ENCODE measurements at regions not wholly inside any gene's neighbourhood (a gene's known extent, or its start where the extent isn't known, plus 50 kb on each side); places are given as distances from the start of the nearest gene placed in this dataset.
A peak's percentile ranks its signal among the peaks of the same experiment; 100 is the strongest.
"Not testable (repeated sequence)": the region's sequence is repeated elsewhere in the genome, so short reads cannot be mapped to it uniquely, and the experiment has no call there.

GRCh38 chr6:114995526-114995925, 652.7 kb upstream of the HS3ST5 start:
- DNase-seq (ENCODE audit: low read depth in 4 of 4, low spot score in 3 of 4) = peak in 2 of 4 donors; percentile 5 to 39

- no peak for DNase-seq (ENCODE audit: low read depth in 4 of 4, low spot score in 3 of 4)
Observed at GRCh38 chr6:114989279-114989964, 646.6 kb upstream of the HS3ST5 start.

GRCh38 chr6:114987281-114987680, 644.5 kb upstream of the HS3ST5 start:
- DNase-seq (ENCODE audit: low read depth in 4 of 4, low spot score in 3 of 4) = no peak

GRCh38 chr6:114955363-114955762, 612.5 kb upstream of the HS3ST5 start:
- DNase-seq (ENCODE audit: low read depth in 4 of 4, low spot score in 3 of 4) = no peak

- DNase-seq (ENCODE audit: low read depth in 4 of 4, low spot score in 3 of 4) = no peak
Observed at GRCh38 chr6:114952229-114952628, 609.4 kb upstream of the HS3ST5 start.

- DNase-seq (ENCODE audit: low read depth in 4 of 4, low spot score in 3 of 4) = no peak
Observed at GRCh38 chr6:114945392-114945791, 602.6 kb upstream of the HS3ST5 start.

GRCh38 chr6:114941078-114941477, 598.3 kb upstream of the HS3ST5 start:
- DNase-seq (ENCODE audit: low read depth in 4 of 4, low spot score in 3 of 4) = no peak

- no peak for DNase-seq (ENCODE audit: low read depth in 4 of 4, low spot score in 3 of 4)
Observed at GRCh38 chr6:114940181-114940580, 597.4 kb upstream of the HS3ST5 start.

GRCh38 chr6:114939630-114940029, 596.8 kb upstream of the HS3ST5 start:
- DNase-seq (ENCODE audit: low read depth in 4 of 4, low spot score in 3 of 4) = no peak

- DNase-seq (ENCODE audit: low read depth in 4 of 4, low spot score in 3 of 4) = no peak
Observed at GRCh38 chr6:114936080-114936479, 593.3 kb upstream of the HS3ST5 start.

- no peak for DNase-seq (ENCODE audit: low read depth in 4 of 4, low spot score in 3 of 4)
Observed at GRCh38 chr6:114934079-114934478, 591.3 kb upstream of the HS3ST5 start.

- DNase-seq (ENCODE audit: low read depth in 4 of 4, low spot score in 3 of 4) = not testable (repeated sequence)
Observed at GRCh38 chr6:114928731-114929130, 585.9 kb upstream of the HS3ST5 start.

- no peak for DNase-seq (ENCODE audit: low read depth in 4 of 4, low spot score in 3 of 4)
Observed at GRCh38 chr6:114906096-114906495, 563.3 kb upstream of the HS3ST5 start.

- DNase-seq (ENCODE audit: low read depth in 4 of 4, low spot score in 3 of 4) = no peak
Observed at GRCh38 chr6:114897536-114897935, 554.7 kb upstream of the HS3ST5 start.

- DNase-seq (ENCODE audit: low read depth in 4 of 4, low spot score in 3 of 4) = no peak
Observed at GRCh38 chr6:114892211-114892610, 549.4 kb upstream of the HS3ST5 start.

- DNase-seq (ENCODE audit: low read depth in 4 of 4, low spot score in 3 of 4) = no peak
Observed at GRCh38 chr6:114888241-114888640, 545.4 kb upstream of the HS3ST5 start.

GRCh38 chr6:114886670-114887436, 544.0 kb upstream of the HS3ST5 start:
- DNase-seq (ENCODE audit: low read depth in 4 of 4, low spot score in 3 of 4) = no peak

GRCh38 chr6:114879693-114880092, 536.9 kb upstream of the HS3ST5 start:
- no peak for DNase-seq (ENCODE audit: low read depth in 4 of 4, low spot score in 3 of 4)

GRCh38 chr6:114878091-114878490, 535.3 kb upstream of the HS3ST5 start:
- DNase-seq (ENCODE audit: low read depth in 4 of 4, low spot score in 3 of 4) = no peak

- DNase-seq (ENCODE audit: low read depth in 4 of 4, low spot score in 3 of 4) = no peak
Observed at GRCh38 chr6:114874410-114874809, 531.6 kb upstream of the HS3ST5 start.

GRCh38 chr6:114865506-114865905, 522.7 kb upstream of the HS3ST5 start:
- DNase-seq (ENCODE audit: low read depth in 4 of 4, low spot score in 3 of 4) = not testable (repeated sequence)

GRCh38 chr6:114863610-114864009, 520.8 kb upstream of the HS3ST5 start:
- no peak for DNase-seq (ENCODE audit: low read depth in 4 of 4, low spot score in 3 of 4)

Data from left renal pelvis (tissue), 4 donors.